Limb (tissue), 2 donors: ENCODE measurements at regions not wholly inside any gene's neighbourhood (a gene's known extent, or its start where the extent isn't known, plus 50 kb on each side); places are given as distances from the start of the nearest gene placed in this dataset.

ENCODE experiments used
- DNase-seq, 2 donors: peaks; one replicate each; pipeline ENCODE4 v3.0.0-alpha.2; 2016; ENCODE audit errors: extremely low spot score in 2 of 2

DNA sequence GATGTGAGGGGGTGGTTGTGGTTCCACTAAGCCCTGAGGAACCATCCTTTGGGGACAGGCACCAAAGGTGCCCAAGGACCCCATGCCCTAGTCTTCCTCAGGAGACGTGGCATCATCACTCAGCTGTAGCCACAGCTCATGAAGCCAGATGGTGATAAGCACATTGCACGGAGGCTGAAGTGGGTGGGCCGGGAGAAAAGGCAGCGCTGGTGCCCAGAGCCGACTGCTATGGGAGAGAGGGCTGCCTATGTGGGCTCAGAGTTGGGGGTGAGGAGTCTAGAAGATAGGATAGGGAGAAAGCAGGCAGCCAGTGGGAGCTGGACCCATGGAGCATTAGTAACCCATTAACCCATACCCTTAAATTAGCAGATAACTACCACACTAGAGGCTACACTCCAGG, 325.3 kb downstream of the RPS24 start:
- DNase-seq: no peak

DNA sequence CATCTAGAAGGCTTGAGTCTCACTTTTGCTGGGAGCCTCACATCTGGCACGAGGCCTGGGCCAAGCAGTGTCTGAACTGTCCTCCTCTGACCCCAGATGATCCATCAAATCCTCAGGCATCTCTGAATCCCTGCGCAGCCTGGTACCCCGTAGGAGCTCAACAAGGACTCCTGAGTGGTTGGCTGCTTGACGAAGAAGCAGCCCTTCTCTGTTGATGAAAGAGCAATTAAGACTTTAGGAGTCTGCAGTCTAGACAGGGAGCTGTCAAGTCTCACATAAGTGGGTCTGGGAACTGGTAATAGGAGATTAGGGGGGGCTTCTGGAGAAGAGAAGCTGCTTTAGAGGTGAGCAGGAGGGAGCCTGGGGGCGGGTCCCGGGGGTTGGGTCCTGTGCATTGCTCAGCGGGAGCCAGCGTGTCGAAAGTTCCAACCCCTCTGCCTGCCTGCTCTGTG, 326.0 kb downstream of the RPS24 start:
- DNase-seq: no peak

DNA sequence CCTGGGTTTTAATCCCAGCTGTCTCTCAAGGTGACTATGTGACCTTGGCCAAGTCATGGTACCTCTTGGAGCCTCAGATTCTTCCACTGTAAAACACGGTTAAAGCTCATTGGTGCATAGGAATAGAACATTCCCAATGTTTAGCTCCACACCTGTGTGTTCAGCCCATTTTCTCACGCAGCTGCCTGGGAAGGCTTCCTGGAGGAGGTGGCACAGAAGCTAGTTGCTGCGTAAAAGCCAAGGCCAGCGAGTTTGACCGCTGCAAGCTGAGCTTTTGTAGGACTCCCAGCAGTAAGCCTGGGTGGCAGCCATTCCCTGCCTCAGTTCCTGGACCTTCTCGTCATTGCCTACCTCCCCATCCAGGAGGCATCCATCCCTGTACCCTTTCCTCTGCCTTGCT, 326.6 kb downstream of the RPS24 start:
- DNase-seq: no peak

DNA sequence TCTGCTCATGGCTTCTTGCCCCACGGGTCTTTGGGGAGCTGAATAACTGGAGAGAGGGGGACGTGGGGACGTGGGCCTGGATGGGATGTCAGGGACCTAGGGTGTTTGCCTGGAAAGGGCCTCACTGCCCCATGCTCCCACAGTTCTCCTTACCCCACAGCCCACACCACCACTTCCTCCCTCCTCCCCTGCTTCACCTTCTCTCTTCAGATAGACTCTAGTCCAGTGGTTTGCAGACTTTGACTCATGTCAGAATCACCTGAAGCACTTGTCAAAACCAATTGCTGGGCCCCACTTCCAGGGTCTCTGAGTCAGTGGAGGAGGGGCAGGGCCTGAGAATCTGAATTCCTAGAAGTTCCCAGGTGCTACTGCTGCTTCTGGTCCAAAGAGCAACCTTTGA, 327.4 kb downstream of the RPS24 start:
- DNase-seq: no peak

DNA sequence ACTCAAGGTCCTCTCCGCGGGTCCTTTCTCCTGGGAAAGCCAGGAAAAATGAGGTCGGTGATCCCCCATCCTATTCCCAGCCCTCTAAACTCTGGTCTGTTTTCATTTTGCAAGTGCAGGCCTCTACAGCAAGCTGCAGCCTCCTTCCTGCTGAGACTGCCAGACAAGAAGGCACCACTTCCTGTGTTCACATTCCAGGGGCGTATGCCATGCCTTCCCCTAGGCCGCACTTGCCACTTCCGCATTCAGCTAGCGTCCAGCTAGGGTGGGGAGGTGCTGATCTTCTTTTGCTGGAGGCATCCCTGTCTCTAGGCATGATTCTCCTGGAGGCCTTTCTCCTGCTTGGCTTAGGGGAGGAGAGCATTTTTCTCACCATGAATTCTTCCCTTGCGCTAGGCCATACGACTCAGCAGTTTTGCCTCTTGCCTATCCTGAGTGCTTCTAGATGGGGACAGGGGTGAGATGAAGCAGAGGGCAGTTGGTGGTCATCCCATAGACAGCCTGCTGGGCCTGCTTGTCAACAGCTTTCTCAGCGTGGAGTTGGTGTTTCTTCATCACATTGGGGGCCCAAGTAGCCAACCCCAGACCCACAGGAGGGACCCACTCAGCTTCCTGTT, 328.9 kb downstream of the RPS24 start:
- no peak for DNase-seq

DNA sequence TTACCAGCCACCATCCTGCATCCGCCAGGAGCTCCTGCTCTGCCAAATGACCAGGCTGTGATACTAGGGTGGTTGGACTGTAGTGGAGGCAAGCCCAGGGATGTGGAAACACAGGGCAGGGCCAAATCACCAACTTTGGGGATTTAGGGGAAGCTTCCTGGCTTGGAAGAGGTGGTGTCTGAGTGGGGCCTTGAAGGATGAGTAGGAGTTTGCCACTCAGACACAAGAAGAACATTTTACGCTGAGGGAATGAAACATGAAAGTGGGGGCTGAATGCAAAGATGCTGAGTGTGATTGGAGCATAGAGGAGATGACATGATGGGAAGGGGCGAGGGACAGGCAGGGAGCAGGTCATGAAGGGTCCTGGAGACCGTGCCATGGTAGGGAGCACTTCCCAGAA, 329.5 kb downstream of the RPS24 start:
- no peak for DNase-seq

DNA sequence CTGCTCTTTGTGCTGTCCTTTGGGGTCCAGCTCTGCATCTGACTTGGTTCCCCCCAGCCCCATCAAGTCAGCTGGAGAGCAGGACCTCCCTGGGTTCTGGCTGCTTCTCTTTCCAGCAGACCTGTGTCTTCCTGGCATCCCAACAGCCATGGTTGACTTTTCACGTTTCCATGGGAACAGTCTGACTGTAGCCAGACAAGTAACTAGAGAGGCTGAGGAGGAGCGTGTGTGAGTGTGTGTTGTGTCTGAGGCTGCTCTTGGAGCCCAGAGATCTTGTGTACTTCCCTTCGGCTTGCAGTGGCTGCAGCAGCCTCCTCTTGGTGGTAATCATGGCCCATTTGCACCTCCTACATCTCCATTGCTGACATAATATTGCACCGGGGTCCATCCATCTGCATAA, 332.0 kb downstream of the RPS24 start:
- peak; percentile 58 to 67 for DNase-seq

DNA sequence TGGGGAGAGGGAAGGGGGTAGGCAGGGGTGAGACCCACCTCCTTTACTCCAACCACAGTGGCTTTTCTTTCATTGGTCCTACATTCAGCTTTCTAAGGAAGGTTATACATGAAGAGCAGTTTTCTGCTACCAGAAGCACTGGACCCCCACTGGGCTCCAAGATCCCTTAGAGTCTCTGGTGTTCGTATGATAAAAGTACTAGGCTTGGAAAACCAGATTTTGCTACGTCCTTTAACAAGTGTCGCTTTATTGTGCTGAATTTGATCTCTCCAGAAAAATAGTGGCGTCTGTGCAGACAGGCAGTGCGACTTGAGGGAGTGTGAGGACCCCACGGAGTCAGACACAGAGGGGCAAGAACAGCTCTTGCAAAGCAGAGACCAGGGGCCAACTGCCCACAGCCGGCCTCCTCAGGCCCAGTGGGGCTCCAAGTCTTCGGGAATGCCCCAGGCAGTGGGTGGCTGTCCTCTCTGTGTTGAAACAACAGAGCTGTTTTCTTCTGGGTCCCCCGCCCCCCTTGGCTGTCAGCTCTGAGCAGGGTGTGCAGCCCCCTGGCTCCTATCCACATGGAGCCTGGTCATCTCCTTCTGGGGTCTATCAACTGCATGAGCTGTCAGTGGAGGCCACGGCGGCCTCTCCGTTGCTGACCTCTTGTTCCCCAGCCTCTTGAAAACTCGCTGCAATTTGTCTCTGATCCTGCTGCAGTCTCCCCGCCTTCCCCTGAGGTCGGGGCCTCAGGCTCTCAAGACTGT, 333.2 kb downstream of the RPS24 start:
- DNase-seq: no peak

DNA sequence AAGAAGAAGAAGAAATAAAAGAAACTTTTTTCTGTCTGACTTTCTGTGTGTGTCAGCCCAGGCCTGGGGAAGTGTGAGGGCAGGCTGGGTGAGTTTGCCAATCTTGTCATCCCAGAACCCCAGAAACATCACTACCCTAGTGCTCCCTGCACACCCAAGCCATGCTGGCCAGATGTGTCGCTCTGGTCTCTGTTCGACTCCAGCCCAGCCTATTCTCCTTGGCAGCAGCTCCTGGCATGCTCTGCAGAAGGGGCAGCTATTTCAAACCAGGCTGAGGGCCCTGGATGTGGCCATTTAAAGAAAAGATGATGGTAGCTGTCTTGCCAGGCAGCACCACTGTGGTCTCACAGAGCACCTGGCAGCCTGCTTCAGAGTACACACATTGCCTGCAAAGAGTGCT, 334.1 kb downstream of the RPS24 start:
- DNase-seq: no peak

DNA sequence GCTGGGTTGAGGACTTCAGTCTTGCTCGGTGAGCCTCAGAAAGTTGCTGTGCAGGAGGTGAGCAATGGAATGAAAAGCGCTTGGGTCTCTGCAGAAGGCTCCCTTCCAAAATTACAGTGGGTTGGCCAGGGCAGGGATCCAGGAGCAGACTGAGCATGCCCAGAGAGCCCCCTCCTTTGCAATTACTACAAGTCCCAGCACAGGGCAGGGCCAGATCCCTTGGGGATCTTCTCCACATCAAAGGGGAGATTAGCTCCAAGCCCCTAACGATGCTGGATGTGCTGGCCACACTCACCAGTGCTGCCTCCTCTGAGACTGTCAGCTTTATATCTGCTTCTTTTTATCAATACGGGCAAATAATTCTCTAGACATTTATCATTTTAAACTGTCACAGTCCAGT, 337.5 kb downstream of the RPS24 start:
- DNase-seq: peak; percentile 38 to 67

DNA sequence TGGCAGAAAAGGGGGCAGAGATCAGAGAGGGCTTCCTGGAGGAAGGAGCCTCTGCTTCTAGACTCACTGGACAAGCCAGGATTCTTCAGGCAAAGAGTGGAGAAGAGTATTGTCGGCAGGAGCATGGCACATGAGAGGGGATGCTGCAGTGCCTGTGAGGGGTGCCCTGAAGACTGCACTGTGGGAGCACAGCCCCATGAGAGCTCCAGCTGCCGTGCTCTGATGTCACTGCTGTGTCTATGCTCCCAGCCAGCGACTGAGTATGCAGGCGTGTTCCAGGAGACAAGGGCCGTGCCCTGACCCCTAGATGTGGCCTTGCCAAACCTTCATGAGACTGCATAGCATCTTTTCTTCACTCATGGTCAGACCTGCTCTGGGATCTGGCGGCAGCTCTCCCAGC, 339.1 kb downstream of the RPS24 start:
- DNase-seq: no peak

DNA sequence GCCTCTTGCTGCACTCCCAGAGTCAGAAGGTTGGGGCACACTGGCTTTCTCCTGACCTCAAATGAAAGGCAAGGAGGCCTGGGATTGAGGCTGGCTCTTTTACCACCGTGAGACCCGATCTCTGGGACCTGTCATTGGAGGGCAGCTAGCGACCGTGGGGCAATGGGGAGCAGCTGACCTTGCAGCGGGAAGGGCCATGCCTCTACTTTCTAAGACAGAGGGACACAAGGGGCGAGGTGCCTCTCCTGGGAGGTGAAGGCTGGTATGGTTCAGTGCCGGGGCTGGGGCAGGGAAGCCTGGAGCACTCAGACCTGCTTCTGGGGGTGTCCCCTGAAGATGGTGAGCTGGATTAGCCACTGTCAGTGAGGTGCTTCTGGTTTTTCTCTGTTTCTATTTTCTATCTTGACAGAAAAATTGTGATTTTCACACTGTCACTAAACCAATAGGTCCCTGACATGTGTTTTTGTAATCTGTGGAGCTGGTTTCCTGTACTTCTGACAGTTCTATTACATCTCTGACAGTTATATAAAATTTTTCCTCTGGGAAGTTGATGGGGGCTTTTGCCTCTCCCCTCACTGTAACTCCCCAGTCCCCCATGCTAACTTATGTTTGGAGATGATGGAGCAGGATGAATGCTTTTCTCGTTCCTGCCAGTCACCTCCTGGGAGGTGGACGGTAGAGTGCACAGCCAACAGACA, 340.8 kb downstream of the RPS24 start:
- no peak for DNase-seq

DNA sequence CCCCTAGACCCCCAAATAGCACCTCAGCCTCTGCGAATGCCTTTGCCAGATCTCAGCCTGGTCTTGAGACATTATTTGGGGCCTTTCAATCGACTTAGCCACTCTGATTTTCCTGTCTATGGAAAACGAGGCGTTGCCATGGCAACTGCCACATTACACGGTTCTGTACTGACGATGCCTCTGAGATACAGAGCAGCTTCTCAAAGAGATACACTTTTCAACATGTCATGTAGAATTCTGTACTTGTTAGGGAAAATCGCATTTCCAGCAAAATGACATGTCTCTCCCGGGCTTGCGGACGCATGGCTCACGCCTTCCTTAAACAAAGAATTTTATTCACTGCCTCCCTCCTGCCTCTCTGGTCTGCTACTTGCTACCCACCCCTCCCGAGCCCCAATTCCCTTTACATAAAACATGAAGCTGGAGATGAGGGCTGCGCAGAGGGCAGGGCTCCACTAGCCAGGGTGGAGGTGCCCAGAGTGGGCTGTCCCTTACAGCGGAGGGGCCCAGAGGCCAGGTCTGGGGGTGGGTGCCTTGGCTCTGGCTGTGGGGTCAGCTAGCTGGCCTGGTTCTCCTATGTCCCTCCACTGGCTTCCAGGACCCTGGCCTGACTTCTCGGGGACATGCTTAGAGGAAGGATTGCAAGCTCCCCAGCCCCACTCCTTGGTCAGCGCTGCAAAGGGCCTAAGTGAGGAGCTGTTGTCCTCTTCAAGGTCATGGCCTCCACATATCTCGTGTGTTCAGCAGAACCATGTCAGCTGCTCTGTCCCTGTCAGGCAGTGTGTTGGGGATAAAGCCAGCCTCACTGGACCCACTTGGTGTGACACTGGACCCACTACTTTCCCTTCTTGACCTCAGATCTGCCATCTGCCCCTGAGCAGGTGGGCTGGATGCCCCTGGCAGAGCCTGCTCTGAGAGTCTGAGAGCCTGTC, 342.5 kb downstream of the RPS24 start:
- peak in 1 of 2 donors; percentile 72 for DNase-seq

DNA sequence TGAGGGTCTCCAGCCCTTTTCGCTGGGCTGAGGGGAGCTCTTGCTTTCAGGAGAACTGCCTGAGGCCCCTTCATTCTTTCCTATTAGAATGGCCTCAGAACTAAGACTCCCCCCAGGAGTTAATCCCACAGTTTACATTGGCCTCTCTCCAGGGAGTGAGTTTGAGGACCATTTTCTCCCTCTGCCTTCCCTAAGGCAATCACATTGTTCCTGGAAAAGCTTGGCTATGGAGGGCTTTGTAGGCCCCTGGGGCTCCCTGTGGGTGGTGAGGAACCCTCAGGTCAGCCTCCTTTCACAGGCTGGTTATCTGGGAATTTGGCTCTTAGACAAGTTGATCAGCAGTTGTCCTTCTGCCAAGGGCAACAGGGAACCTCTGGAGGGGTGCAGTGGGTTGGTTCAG, 343.7 kb downstream of the RPS24 start:
- no peak for DNase-seq

DNA sequence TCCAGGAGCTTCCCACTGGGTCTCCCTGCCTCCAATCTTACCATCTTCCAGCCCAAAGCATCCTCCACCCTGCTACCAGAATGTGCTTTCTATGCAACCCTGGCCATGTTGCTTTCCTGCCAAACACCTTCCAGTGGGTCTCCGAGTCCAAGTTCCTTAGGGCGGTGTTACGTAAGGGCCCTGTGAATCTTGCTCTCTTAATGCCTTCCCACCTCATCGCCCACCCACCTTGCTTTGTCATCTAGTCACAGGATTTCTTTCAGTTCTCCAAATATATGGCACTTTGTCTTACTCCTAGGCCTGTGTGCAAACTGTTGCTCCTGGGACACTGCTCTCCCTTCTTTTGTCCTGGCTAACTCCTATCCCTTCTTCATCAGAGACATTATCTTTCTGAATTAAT, 344.5 kb downstream of the RPS24 start:
- DNase-seq: no peak

DNA sequence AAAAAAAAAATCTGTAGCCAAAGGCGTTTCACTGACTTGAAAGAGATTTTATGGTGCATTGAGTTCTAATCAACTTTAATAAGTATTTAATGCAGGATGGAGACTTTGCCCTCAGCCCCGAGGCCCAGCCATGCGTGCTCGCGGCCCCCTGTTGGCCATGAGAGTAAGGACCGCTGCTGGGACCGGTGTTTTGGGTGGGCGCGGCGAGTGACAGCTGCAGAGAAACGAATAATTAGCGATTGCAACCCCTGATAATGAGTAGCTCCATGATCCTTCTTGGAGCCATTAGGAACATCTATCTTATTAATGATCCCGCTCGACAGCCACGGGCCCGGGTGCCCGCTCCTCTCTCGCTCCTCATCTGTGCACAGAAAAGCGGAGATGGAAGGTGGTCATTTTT, 347.4 kb downstream of the RPS24 start:
- no peak for DNase-seq

DNA sequence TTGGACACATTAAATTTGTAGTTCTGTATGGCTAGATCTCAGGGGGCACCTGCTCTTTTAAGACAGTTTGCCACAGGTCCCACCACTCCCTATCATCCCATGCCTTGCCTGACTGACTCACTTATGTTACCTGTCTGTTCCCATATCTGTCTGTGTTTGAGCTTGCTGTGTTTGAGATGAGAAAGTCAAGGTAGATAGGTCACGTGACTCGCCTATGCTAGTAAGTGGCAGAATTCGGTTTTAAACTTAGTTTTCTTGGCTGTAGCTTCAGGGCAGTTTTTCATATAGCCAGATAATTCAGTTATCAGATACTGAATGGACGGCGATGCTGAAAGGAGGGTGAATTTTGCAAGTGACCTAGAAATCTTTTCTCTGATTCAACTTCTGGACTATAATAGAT, 348.4 kb downstream of the RPS24 start:
- DNase-seq: no peak

DNA sequence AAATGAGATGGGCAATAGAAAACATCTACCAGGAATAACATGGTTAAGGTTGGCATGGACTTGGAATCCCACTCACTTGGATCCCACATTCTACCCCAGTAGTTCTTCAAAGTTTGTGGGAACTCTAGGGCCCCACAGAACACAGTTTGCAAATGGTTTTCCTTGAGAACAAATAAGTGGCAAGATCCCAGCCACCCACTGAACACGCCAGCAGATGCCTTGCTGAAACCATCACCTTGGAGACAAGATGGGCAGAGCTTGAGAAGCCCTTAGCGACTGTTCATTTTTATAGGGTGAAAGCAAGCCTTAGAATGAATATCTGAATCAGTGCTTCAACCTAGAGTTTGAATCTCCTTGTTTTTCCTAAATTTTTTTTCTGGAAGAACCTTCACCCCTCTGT, 349.1 kb downstream of the RPS24 start:
- no peak for DNase-seq

DNA sequence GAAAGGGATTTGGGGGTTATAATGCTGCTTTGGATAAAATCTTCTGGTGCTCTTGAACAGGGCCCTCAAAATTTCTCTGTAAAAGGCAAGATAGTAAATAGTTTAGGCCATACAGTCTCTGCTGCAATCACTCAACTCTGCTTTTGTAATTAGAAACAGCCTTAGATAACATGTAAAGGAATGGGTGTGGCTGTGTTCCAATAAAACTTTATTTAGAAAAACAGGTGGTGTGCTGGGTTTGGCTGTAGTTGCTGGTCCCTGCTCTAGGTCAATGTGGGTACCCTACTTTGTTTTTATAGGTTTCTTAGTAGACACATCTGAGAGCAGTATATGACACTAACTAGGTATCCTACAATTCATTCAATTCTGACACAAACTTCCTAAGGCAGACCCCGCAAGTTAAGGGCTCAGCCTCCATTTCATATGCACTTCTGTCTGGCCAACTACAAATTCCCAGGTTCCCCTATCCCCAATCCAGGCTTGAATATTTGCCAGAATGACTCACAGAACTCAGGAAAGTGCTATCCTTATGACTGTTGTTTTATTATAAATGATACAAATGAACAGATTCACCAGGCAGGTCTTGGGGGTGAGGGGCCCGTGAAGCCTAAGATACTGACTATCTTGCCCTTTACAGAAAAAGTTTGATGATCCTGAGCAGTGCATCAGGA, 349.9 kb downstream of the RPS24 start:
- DNase-seq: no peak

DNA sequence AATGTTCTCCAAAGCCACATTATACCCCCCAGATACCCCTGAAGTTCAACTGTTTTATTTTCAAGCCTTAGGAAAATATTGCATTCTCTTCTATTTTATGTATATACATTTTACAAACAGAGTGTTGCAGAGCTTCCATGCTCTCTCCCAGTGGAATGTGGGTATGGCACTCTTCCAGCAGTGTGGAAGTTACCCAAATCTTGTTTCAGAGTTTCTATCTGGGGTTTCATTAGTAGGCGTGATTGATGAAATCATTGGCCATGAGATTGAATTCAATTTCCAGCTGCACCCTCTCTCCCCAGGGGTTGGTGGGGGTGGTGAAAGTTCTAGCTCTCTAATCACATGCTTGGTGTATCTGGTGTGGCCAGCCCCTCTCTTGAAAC, 350.4 kb downstream of the RPS24 start:
- no peak for DNase-seq

DNA sequence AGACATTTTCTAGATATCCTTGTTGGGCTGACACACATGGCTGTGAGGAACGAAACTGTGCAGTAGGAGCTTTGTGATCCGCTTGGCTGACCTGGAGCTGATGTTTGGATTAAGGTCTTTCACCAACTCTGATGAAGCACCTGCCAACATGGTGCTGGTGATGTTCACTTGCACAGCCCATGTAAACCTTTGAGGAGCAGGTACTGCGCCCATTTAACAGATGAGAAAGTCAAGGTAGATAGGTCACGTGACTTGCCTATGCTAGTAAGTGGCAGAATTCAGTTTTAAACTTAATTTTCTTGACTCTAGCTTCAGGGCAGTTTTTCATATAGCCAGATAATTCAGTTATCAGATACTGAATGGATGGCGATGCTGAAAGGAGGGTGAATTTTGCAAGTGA, 351.9 kb downstream of the RPS24 start:
- no peak for DNase-seq
